H7 (cell line): ENCODE measurements at regions not wholly inside any gene's neighbourhood (a gene's known extent, or its start where the extent isn't known, plus 50 kb on each side); places are given as distances from the start of the nearest gene placed in this dataset.

Experiments used
- DNase-seq: peaks from one replicate; pipeline ENCODE4 v3.0.0; 2012
- H3K27me3 ChIP-seq: 2 replicates; pipeline ENCODE4 v1.6.0; 2011; ENCODE audit warnings: mild to moderate bottlenecking, low read length; ENCODE audit not compliant: control insufficient read depth, insufficient read depth
- H3K36me3 ChIP-seq: replicated peaks from 2 replicates; pipeline ENCODE4 v1.5.1; 2011; ENCODE audit warnings: low read length; ENCODE audit not compliant: control insufficient read depth, insufficient read depth
- H3K4me3 ChIP-seq: 2 replicates; pipeline ENCODE4 v1.5.1; 2011; ENCODE audit warnings: low read depth, mild to moderate bottlenecking, control low read depth, low read length, moderate library complexity; ENCODE audit not compliant: insufficient read depth

GRCh38 chr4:37070041-37070440 lies 174.5 kb upstream of the NWD2 start:
- Histone ChIP-seq H3K4me3 (no peak overlapping the region), H3K27me3 (no peaks in the 10 kb centered on the region), H3K36me3 (no peaks in the 10 kb centered on the region)
- no peak for DNase-seq

GRCh38 chr4:37071576-37071975 lies 173.0 kb upstream of the NWD2 start:
- Histone ChIP-seq H3K4me3 (no peak overlapping the region), H3K27me3 (no peaks in the 10 kb centered on the region), H3K36me3 (no peaks in the 10 kb centered on the region)
- DNase-seq = no peak

GRCh38 chr4:37073226-37073840 lies 171.2 kb upstream of the NWD2 start:
- no peak overlapping the region for H3K4me3 ChIP-seq
- DNase-seq = no peak
- no peaks in the 10 kb centered on the region for H3K36me3 ChIP-seq
- no peaks in the 10 kb centered on the region for H3K27me3 ChIP-seq

- H3K27me3 ChIP-seq = no peaks in the 10 kb centered on the region
- H3K4me3 ChIP-seq = no peak overlapping the region
- DNase-seq = no peak
- no peaks in the 10 kb centered on the region for H3K36me3 ChIP-seq
Measured at GRCh38 chr4:37082912-37083311, 161.6 kb upstream of the NWD2 start.

GRCh38 chr4:37095925-37096324 lies 148.6 kb upstream of the NWD2 start:
- no peak for DNase-seq
- H3K36me3 ChIP-seq = no peaks in the 10 kb centered on the region

GRCh38 chr4:37101182-37101581 lies 143.4 kb upstream of the NWD2 start:
- H3K27me3 ChIP-seq = no peaks in the 10 kb centered on the region
- no peaks in the 10 kb centered on the region for H3K36me3 ChIP-seq
- no peak for DNase-seq
- no peak overlapping the region for H3K4me3 ChIP-seq

More at GRCh38 chr4:37095925-37096324, 148.6 kb upstream of the NWD2 start:
- Histone ChIP-seq H3K4me3 (no peak overlapping the region), H3K27me3 (no peaks in the 10 kb centered on the region)

GRCh38 chr4:37101686-37102085 lies 142.9 kb upstream of the NWD2 start:
- H3K36me3 ChIP-seq = no peaks in the 10 kb centered on the region
- DNase-seq = no peak
- H3K27me3 ChIP-seq = no peaks in the 10 kb centered on the region
- H3K4me3 ChIP-seq = no peak overlapping the region

GRCh38 chr4:37109756-37110155 lies 134.8 kb upstream of the NWD2 start:
- H3K27me3 ChIP-seq = no peaks in the 10 kb centered on the region
- DNase-seq = no peak
- H3K4me3 ChIP-seq = no peak overlapping the region
- no peaks in the 10 kb centered on the region for H3K36me3 ChIP-seq

GRCh38 chr4:37124800-37125199 lies 119.7 kb upstream of the NWD2 start:
- DNase-seq = no peak
- H3K27me3 ChIP-seq = no peaks in the 10 kb centered on the region

GRCh38 chr4:37126051-37126450 lies 118.5 kb upstream of the NWD2 start:
- Histone ChIP-seq H3K4me3 (no peak overlapping the region), H3K36me3 (no peaks in the 10 kb centered on the region), H3K27me3 (no peaks in the 10 kb centered on the region)
- DNase-seq = no peak

More at GRCh38 chr4:37124800-37125199, 119.7 kb upstream of the NWD2 start:
- no peaks in the 10 kb centered on the region for H3K36me3 ChIP-seq
- H3K4me3 ChIP-seq = no peak overlapping the region

GRCh38 chr4:37130465-37130864 lies 114.1 kb upstream of the NWD2 start:
- H3K27me3 ChIP-seq = no peaks in the 10 kb centered on the region
- H3K4me3 ChIP-seq = no peak overlapping the region
- DNase-seq = no peak

GRCh38 chr4:37132351-37132974 lies 112.1 kb upstream of the NWD2 start:
- Histone ChIP-seq H3K27me3 (no peaks in the 10 kb centered on the region), H3K36me3 (no peaks in the 10 kb centered on the region), H3K4me3 (no peak overlapping the region)
- DNase-seq = peak; percentile 37

More at GRCh38 chr4:37130465-37130864, 114.1 kb upstream of the NWD2 start:
- H3K36me3 ChIP-seq = no peaks in the 10 kb centered on the region

GRCh38 chr4:37132975-37133360 lies 111.6 kb upstream of the NWD2 start:
- Histone ChIP-seq H3K27me3 (no peaks in the 10 kb centered on the region), H3K36me3 (no peaks in the 10 kb centered on the region), H3K4me3 (no peak overlapping the region)
- no peak for DNase-seq

GRCh38 chr4:37138019-37138653 lies 106.4 kb upstream of the NWD2 start:
- no peak for DNase-seq
- Histone ChIP-seq H3K4me3 (no peak overlapping the region), H3K27me3 (no peaks in the 10 kb centered on the region), H3K36me3 (no peaks in the 10 kb centered on the region)

GRCh38 chr4:37138789-37139188 lies 105.8 kb upstream of the NWD2 start:
- Histone ChIP-seq H3K36me3 (no peaks in the 10 kb centered on the region), H3K27me3 (no peaks in the 10 kb centered on the region), H3K4me3 (no peak overlapping the region)
- DNase-seq = no peak
